ENCODE measurements at regions not wholly inside any gene's neighbourhood (a gene's known extent, or its start where the extent isn't known, plus 50 kb on each side); places are given as distances from the start of the nearest gene placed in this dataset.
A peak's percentile ranks its signal among the peaks of the same experiment; 100 is the strongest.

DNA sequence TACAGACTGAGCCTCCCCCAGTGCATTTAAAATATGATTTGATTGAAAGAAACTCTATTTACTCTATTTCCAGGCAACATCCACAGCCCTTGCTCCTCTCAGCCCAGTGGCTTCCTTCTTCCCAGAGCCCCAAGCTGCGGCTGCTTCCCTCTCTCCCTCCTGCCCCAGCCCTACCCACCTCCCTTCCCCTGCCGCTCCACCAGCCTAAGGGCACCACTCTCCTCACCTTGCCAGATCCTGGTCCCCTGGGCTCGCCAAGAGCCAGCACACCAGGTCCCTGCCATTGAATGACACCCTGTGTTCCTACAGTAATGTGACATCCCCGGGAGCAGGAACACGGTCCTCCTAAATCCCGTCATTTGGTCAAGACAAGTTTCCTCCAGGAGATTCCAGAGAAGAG lies 236.0 kb downstream of the RBFOX3 start:
- Histone ChIP-seq H2BK120ac (ENCODE audit: low read depth, low read length, poor library complexity, severe bottlenecking) (no peak overlapping the region), H3K18ac (ENCODE audit: insufficient read length, low read depth, low read length) (no peak overlapping the region), H4K91ac (ENCODE audit: insufficient read length, low read depth, low read length) (no peak overlapping the region), H2AK5ac (ENCODE audit: insufficient read length, low read length) (no peak overlapping the region), H4K20me1 (ENCODE audit: control insufficient read depth, insufficient read depth, insufficient read length) (no peaks in the 10 kb centered on the region), H3K56ac (ENCODE audit: insufficient read length, low read depth, low read length) (no peak overlapping the region), H3K79me2 (ENCODE audit: insufficient read depth, low read length) (no peaks in the 10 kb centered on the region), H3K9ac (ENCODE audit: extremely low read depth, insufficient read length, low read length) (no peak overlapping the region), H3K14ac (ENCODE audit: insufficient read depth, low read length) (no peak overlapping the region), H2BK15ac (ENCODE audit: low read depth, low read length) (no peak overlapping the region), H3K23ac (ENCODE audit: insufficient read length, low read depth, low read length) (no peak overlapping the region), H3K4me1 (ENCODE audit: insufficient read depth, low read length) (no peaks in the 10 kb centered on the region), H3K23me2 (ENCODE audit: insufficient read length, low read depth, low read length, poor library complexity, severe bottlenecking) (no peaks in the 10 kb centered on the region), H3K79me1 (ENCODE audit: insufficient read depth, low read depth, low read length, poor library complexity, severe bottlenecking) (no peaks in the 10 kb centered on the region), H3K9me3 (ENCODE audit: control insufficient read depth, low read depth, low read length) (no peaks in the 10 kb centered on the region), H2BK20ac (ENCODE audit: low read depth, low read length, poor library complexity, severe bottlenecking) (no peak overlapping the region), H2AFZ (ENCODE audit: low read length) (no peak overlapping the region), H2BK5ac (ENCODE audit: insufficient read length, low read length) (no peak overlapping the region), H4K5ac (ENCODE audit: insufficient read length, low read depth, low read length) (no peak overlapping the region), H4K8ac (replicated peaks; ENCODE audit: insufficient read length, low read depth, low read length) (no peak overlapping the region), H2BK12ac (ENCODE audit: insufficient read length, low read depth, low read length) (no peak overlapping the region), H3T11ph (ENCODE audit: low read length) (no peak overlapping the region), H3K4ac (ENCODE audit: low read depth, low read length) (no peak overlapping the region), H3K4me2 (ENCODE audit: insufficient read depth, insufficient read length, low read length) (no peak overlapping the region), H3K27me3 (ENCODE audit: insufficient read depth, low read length) (no peaks in the 10 kb centered on the region), H3K27ac (ENCODE audit: insufficient read length, low read depth, low read length) (no peak overlapping the region)
- Mint-ChIP-seq H3K27me3 (ENCODE audit: low read depth) (peaks cover 12% of the 10 kb centered on the region), H3K27ac (peak overlapping the region in 2 of 3 experiments; percentile 7 to 22; a peak in 2 of 7 replicates), H3K4me3 (no peak overlapping the region; a peak in 1 of 5 replicates), H3K36me3 (ENCODE audit: insufficient read depth in 1 of 3, low read depth in 3 of 3) (no peaks in the 10 kb centered on the region), H3K4me1 (peaks cover 15 to 48% of the 10 kb centered on the region in 2 experiments), H3K9me3 (no peaks in the 10 kb centered on the region)
- TF ChIP-seq, protein P1, sequence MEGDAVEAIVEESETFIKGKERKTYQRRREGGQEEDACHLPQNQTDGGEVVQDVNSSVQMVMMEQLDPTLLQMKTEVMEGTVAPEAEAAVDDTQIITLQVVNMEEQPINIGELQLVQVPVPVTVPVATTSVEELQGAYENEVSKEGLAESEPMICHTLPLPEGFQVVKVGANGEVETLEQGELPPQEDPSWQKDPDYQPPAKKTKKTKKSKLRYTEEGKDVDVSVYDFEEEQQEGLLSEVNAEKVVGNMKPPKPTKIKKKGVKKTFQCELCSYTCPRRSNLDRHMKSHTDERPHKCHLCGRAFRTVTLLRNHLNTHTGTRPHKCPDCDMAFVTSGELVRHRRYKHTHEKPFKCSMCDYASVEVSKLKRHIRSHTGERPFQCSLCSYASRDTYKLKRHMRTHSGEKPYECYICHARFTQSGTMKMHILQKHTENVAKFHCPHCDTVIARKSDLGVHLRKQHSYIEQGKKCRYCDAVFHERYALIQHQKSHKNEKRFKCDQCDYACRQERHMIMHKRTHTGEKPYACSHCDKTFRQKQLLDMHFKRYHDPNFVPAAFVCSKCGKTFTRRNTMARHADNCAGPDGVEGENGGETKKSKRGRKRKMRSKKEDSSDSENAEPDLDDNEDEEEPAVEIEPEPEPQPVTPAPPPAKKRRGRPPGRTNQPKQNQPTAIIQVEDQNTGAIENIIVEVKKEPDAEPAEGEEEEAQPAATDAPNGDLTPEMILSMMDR (conservative IDR thresholded peaks at IDR 0.05) = no peak
- DNase-seq = no peak
- WGBS (ENCODE audit: extremely low coverage, insufficient read length, low lambda C conversion rate) = no CpG with 5 or more reads among the region's 6 CpGs

Measured in H9 (cell line).